Osteocyte (in vitro differentiated cells): ENCODE measurements at regions not wholly inside any gene's neighbourhood (a gene's known extent, or its start where the extent isn't known, plus 50 kb on each side); places are given as distances from the start of the nearest gene placed in this dataset.

Experiments used
- DNase-seq: peaks from one replicate; pipeline ENCODE4 v3.0.0; 2021; ENCODE audit warnings: mixed read lengths; ENCODE audit not compliant: unreplicated experiment; ENCODE audit errors: extremely low spot score
- H3K27ac Mint-ChIP-seq: one replicate; pipeline ENCODE4 v1.8.0; 2021; ENCODE audit warnings: mild to moderate bottlenecking, mixed read lengths; ENCODE audit not compliant: unreplicated experiment
- H3K27me3 Mint-ChIP-seq: one replicate; pipeline ENCODE4 v1.8.0; 2021; ENCODE audit warnings: mixed read lengths; ENCODE audit not compliant: unreplicated experiment
- H3K36me3 Mint-ChIP-seq: one replicate; pipeline ENCODE4 v1.8.0; 2021; ENCODE audit warnings: mixed read lengths; ENCODE audit not compliant: unreplicated experiment
- H3K4me1 Mint-ChIP-seq: one replicate; pipeline ENCODE4 v1.8.0; 2021; ENCODE audit warnings: mixed read lengths; ENCODE audit not compliant: unreplicated experiment
- H3K4me3 Mint-ChIP-seq: one replicate; pipeline ENCODE4 v1.8.0; 2021; ENCODE audit warnings: mild to moderate bottlenecking, moderate library complexity, mixed read lengths; ENCODE audit not compliant: unreplicated experiment
- H3K9me3 Mint-ChIP-seq: one replicate; pipeline ENCODE4 v1.8.0; 2021; ENCODE audit warnings: mixed read lengths; ENCODE audit not compliant: unreplicated experiment
- TF ChIP-seq, protein P1 (sequence below): fragments of 200-600 bp; sonication (generic); IDR thresholded peaks from 2 replicates; pipeline ENCODE4 v1.5.0; 2021; ENCODE audit warnings: antibody characterized with exemption, mild to moderate bottlenecking, moderate library complexity

- DNase-seq = no peak
- peaks cover 13% of the 10 kb centered on the region for H3K9me3 Mint-ChIP-seq
These were observed 226.9 kb upstream of the C1orf174 start for GRCh38 chr1:4126731-4127591.

GRCh38 chr1:4127592-4128140, 227.6 kb upstream of the C1orf174 start:
- no peak overlapping the region for H3K4me3 Mint-ChIP-seq
- H3K9me3 Mint-ChIP-seq = peaks cover 15% of the 10 kb centered on the region

More at GRCh38 chr1:4126731-4127591, 226.9 kb upstream of the C1orf174 start:
- TF ChIP-seq, protein P1, sequence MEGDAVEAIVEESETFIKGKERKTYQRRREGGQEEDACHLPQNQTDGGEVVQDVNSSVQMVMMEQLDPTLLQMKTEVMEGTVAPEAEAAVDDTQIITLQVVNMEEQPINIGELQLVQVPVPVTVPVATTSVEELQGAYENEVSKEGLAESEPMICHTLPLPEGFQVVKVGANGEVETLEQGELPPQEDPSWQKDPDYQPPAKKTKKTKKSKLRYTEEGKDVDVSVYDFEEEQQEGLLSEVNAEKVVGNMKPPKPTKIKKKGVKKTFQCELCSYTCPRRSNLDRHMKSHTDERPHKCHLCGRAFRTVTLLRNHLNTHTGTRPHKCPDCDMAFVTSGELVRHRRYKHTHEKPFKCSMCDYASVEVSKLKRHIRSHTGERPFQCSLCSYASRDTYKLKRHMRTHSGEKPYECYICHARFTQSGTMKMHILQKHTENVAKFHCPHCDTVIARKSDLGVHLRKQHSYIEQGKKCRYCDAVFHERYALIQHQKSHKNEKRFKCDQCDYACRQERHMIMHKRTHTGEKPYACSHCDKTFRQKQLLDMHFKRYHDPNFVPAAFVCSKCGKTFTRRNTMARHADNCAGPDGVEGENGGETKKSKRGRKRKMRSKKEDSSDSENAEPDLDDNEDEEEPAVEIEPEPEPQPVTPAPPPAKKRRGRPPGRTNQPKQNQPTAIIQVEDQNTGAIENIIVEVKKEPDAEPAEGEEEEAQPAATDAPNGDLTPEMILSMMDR = no peak
- Mint-ChIP-seq H3K4me1 (no peaks in the 10 kb centered on the region), H3K36me3 (peaks cover 4% of the 10 kb centered on the region), H3K4me3 (no peak overlapping the region), H3K27ac (no peak overlapping the region), H3K27me3 (no peaks in the 10 kb centered on the region)

DNA sequence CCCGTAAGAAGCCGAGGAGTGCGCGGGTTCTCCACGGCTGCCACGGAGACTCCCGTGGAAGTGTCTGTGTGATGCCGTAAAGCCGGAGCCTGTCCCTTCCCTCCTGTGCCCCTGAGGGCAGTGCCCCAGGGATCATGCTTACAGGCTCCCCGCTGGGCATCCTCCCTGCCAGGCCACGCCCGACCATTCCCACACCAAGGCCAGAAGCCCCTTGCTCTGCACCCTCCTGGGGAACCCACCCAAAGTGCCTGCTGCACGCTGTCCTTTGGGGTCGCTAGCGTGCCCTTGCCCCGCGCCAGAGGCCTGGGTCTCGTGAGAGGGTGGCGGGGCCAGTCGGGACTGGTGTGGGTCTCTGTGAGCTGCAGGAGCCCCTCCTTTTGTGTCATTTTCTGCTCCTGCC, 228.5 kb upstream of the C1orf174 start:
- TF ChIP-seq, protein P1 = no peak
- Mint-ChIP-seq H3K4me3 (no peak overlapping the region), H3K36me3 (peaks cover 4% of the 10 kb centered on the region), H3K9me3 (peaks cover 15% of the 10 kb centered on the region), H3K27ac (no peak overlapping the region), H3K4me1 (no peaks in the 10 kb centered on the region), H3K27me3 (no peaks in the 10 kb centered on the region)
- DNase-seq = no peak

More at GRCh38 chr1:4127592-4128140, 227.6 kb upstream of the C1orf174 start:
- no peak overlapping the region for H3K27ac Mint-ChIP-seq
- H3K27me3 Mint-ChIP-seq = no peaks in the 10 kb centered on the region
- H3K4me1 Mint-ChIP-seq = no peaks in the 10 kb centered on the region
- TF ChIP-seq, protein P1 = no peak
- no peak for DNase-seq
- H3K36me3 Mint-ChIP-seq = peaks cover 4% of the 10 kb centered on the region

- TF ChIP-seq, protein P1 = no peak
- no peak overlapping the region for H3K4me3 Mint-ChIP-seq
- no peak overlapping the region for H3K27ac Mint-ChIP-seq
- H3K27me3 Mint-ChIP-seq = no peaks in the 10 kb centered on the region
- peaks cover 4% of the 10 kb centered on the region for H3K36me3 Mint-ChIP-seq
- peaks cover 21% of the 10 kb centered on the region for H3K9me3 Mint-ChIP-seq
- no peaks in the 10 kb centered on the region for H3K4me1 Mint-ChIP-seq
- DNase-seq = no peak
These were observed 229.6 kb upstream of the C1orf174 start for GRCh38 chr1:4129693-4130092.

- Mint-ChIP-seq H3K27me3 (no peaks in the 10 kb centered on the region), H3K4me1 (no peaks in the 10 kb centered on the region), H3K4me3 (no peak overlapping the region), H3K9me3 (peaks cover 24% of the 10 kb centered on the region), H3K27ac (no peak overlapping the region), H3K36me3 (peaks cover 4% of the 10 kb centered on the region)
- DNase-seq = no peak
- TF ChIP-seq, protein P1 = no peak
These were observed 230.0 kb upstream of the C1orf174 start for GRCh38 chr1:4130096-4130495.
